ENCODE measurements at regions not wholly inside any gene's neighbourhood (a gene's known extent, or its start where the extent isn't known, plus 50 kb on each side); places are given as distances from the start of the nearest gene placed in this dataset.

DNA sequence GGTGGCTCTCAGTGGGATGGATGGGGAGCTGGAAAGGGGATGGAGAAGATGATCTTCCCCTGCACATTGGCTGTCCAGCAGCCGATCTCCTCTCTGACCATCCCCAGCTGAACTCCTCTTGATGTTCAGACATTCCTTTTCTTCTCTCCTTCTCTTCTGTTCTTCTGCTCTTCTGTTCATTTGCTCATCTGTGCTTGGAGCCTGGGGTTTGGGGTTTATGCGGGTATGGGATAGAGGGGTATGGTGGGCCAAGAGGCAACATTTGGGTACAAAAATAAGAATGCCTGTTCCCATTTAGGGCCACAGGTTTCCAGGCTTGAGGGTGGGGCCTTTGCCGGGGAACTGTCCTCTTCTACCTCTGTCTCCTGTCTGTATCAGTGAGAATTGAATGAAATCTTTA is 205.4 kb upstream of the XYLT1 start:
- in situ Hi-C loops (cut with MboI; ENCODE audit: low sequenced_read_pairs, unreplicated experiment), result no loop called here
- no peak for DNase-seq (ENCODE audit: low spot score)
- no peak for TF ChIP-seq CTCF (IDR thresholded peaks at IDR 0.05; ENCODE audit: borderline replicate concordance, control extremely low read depth, extremely low read depth, insufficient read depth, missing control alignments)

DNA sequence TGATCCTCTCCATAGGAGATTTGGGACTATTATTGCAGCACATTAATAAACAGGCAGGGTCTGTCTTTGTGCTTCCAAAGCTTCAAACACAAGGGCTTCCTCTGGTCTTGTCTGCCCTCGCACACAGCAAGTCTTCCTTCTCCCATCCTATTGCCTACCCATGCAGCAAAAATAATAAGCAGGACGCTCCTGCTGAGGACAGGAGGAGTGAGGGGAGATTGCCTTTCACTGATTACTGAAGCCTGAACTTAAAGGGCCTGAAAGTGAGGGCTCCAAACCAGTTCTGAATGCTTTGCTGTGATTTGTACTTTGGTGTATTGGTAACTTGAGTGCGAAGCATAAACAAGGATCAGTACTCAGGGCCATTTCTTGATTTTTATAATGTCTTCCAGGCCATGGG is 197.6 kb upstream of the XYLT1 start:
- no peak for TF ChIP-seq CTCF (IDR thresholded peaks at IDR 0.05; ENCODE audit: borderline replicate concordance, control extremely low read depth, extremely low read depth, insufficient read depth, missing control alignments)
- in situ Hi-C loops (cut with MboI; ENCODE audit: low sequenced_read_pairs, unreplicated experiment), result no loop called here
- no peak for DNase-seq (ENCODE audit: low spot score)

DNA sequence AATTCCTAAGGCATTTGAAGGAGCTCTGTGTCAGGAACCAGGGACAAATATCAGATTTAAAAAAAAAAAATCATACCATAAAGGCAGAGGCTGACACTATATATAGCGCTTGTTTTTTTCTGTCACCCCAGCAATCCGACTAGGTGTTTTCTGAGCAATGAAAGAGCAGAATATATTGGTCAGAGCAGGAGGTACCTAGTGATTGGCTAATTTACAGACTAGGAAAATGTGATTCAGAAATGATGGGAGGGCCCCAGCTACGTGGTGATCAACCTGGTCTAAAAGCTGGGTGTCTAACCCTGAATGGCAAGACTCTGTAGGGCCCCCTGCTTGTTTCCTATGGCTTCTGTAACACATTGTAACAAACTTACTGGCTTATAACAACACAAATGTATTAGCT is 195.5 kb upstream of the XYLT1 start:
- in situ Hi-C loops (cut with MboI; ENCODE audit: low sequenced_read_pairs, unreplicated experiment), result no loop called here
- no peak for TF ChIP-seq CTCF (IDR thresholded peaks at IDR 0.05; ENCODE audit: borderline replicate concordance, control extremely low read depth, extremely low read depth, insufficient read depth, missing control alignments)
- DNase-seq (ENCODE audit: low spot score), result no peak

- in situ Hi-C loops (cut with MboI; ENCODE audit: low sequenced_read_pairs, unreplicated experiment), result no loop called here
- no peak for DNase-seq (ENCODE audit: low spot score)
- no peak for TF ChIP-seq CTCF (IDR thresholded peaks at IDR 0.05; ENCODE audit: borderline replicate concordance, control extremely low read depth, extremely low read depth, insufficient read depth, missing control alignments)
Observed at GRCh38 chr16:17658881-17659280, 188.1 kb upstream of the XYLT1 start.

GRCh38 chr16:17657045-17657444 is 186.3 kb upstream of the XYLT1 start:
- in situ Hi-C loops (cut with MboI; ENCODE audit: low sequenced_read_pairs, unreplicated experiment), result no loop called here
- no peak for DNase-seq (ENCODE audit: low spot score)
- no peak for TF ChIP-seq CTCF (IDR thresholded peaks at IDR 0.05; ENCODE audit: borderline replicate concordance, control extremely low read depth, extremely low read depth, insufficient read depth, missing control alignments)

- TF ChIP-seq CTCF (IDR thresholded peaks at IDR 0.05; ENCODE audit: borderline replicate concordance, control extremely low read depth, extremely low read depth, insufficient read depth, missing control alignments), result no peak
- no peak for DNase-seq (ENCODE audit: low spot score)
- in situ Hi-C loops (cut with MboI; ENCODE audit: low sequenced_read_pairs, unreplicated experiment), result no loop called here
Observed at GRCh38 chr16:17654571-17654970, 183.8 kb upstream of the XYLT1 start.

GRCh38 chr16:17654142-17654541 is 183.4 kb upstream of the XYLT1 start:
- no peak for TF ChIP-seq CTCF (IDR thresholded peaks at IDR 0.05; ENCODE audit: borderline replicate concordance, control extremely low read depth, extremely low read depth, insufficient read depth, missing control alignments)
- in situ Hi-C loops (cut with MboI; ENCODE audit: low sequenced_read_pairs, unreplicated experiment), result no loop called here
- DNase-seq (ENCODE audit: low spot score), result no peak

Measured in GM13976 (cell line).